Astrocyte (in vitro differentiated cells and primary cell): ENCODE measurements at regions not wholly inside any gene's neighbourhood (a gene's known extent, or its start where the extent isn't known, plus 50 kb on each side); places are given as distances from the start of the nearest gene placed in this dataset.

Experiments
- DNase-seq: peaks from one replicate; pipeline ENCODE4 v3.0.0-alpha.2; 2010; ENCODE audit warnings: low read depth
- FAIRE-seq: peaks from 2 replicates; lab custom pipeline; 2011; peaks lifted over from hg19 to GRCh38; lab: Jason Lieb, UNC
- H2AFZ ChIP-seq: 2 replicates; pipeline ENCODE4 v1.6.0; 2012; ENCODE audit warnings: low read depth, low read length, inconsistent platforms
- H3K27ac ChIP-seq: 2 replicates; pipeline ENCODE4 v1.5.1; 2011; ENCODE audit warnings: low read depth, low read length, inconsistent platforms
- H3K27me3 ChIP-seq: 2 replicates; pipeline ENCODE4 v1.6.0; 2011; ENCODE audit warnings: low read length, inconsistent platforms; ENCODE audit not compliant: insufficient read depth
- H3K36me3 ChIP-seq: 2 replicates; pipeline ENCODE4 v1.5.1; 2011; ENCODE audit warnings: low read length, inconsistent platforms; ENCODE audit not compliant: insufficient read depth
- H3K4me1 ChIP-seq: 2 replicates; pipeline ENCODE4 v1.5.1; 2011; ENCODE audit warnings: low read length, inconsistent platforms; ENCODE audit not compliant: insufficient read depth
- H3K4me2 ChIP-seq: 2 replicates; pipeline ENCODE4 v1.6.0; 2012; ENCODE audit warnings: low read length, inconsistent platforms
- H3K4me3 ChIP-seq: 2 replicates; pipeline ENCODE4 v1.5.1; 2011; ENCODE audit warnings: low read depth, mild to moderate bottlenecking, low read length, inconsistent platforms; ENCODE audit not compliant: insufficient read depth
- H3K79me2 ChIP-seq: 2 replicates; pipeline ENCODE4 v1.6.0; 2012; ENCODE audit warnings: mild to moderate bottlenecking, low read length, inconsistent platforms; ENCODE audit not compliant: insufficient read depth
- H3K9ac ChIP-seq: 2 replicates; pipeline ENCODE4 v1.6.0; 2012; ENCODE audit warnings: mild to moderate bottlenecking, low read length, inconsistent platforms
- H3K9me3 ChIP-seq: 2 replicates; pipeline ENCODE4 v1.5.1; 2012; ENCODE audit warnings: low read depth, mild to moderate bottlenecking, low read length, inconsistent platforms; ENCODE audit not compliant: insufficient read depth
- H4K20me1 ChIP-seq: 2 replicates; pipeline ENCODE4 v1.6.0; 2012; ENCODE audit warnings: low read length, inconsistent platforms; ENCODE audit not compliant: insufficient read depth
- H3K27ac Mint-ChIP-seq: one replicate; pipeline ENCODE4 v1.8.0; 2021; ENCODE audit warnings: mild to moderate bottlenecking, mixed read lengths; ENCODE audit not compliant: unreplicated experiment
- H3K27me3 Mint-ChIP-seq: one replicate; pipeline ENCODE4 v1.8.0; 2021; ENCODE audit warnings: low read depth, mixed read lengths; ENCODE audit not compliant: unreplicated experiment
- H3K36me3 Mint-ChIP-seq: one replicate; pipeline ENCODE4 v1.8.0; 2021; ENCODE audit warnings: low read depth, mixed read lengths; ENCODE audit not compliant: unreplicated experiment
- H3K4me1 Mint-ChIP-seq: one replicate; pipeline ENCODE4 v1.8.0; 2021; ENCODE audit warnings: low read depth, mixed read lengths; ENCODE audit not compliant: unreplicated experiment
- H3K4me3 Mint-ChIP-seq: one replicate; pipeline ENCODE4 v1.8.0; 2021; ENCODE audit warnings: mild to moderate bottlenecking, moderate library complexity, mixed read lengths; ENCODE audit not compliant: unreplicated experiment
- H3K9me3 Mint-ChIP-seq: one replicate; pipeline ENCODE4 v1.8.0; 2021; ENCODE audit warnings: mild to moderate bottlenecking, mixed read lengths; ENCODE audit not compliant: unreplicated experiment
- EZH2 ChIP-seq: IDR thresholded peaks from 2 replicates; pipeline ENCODE4 v1.6.1; 2012; ENCODE audit warnings: mild to moderate bottlenecking, low read length, inconsistent platforms; ENCODE audit not compliant: insufficient read depth
- TF ChIP-seq, protein P1 (sequence below): IDR thresholded peaks from 2 replicates; pipeline ENCODE4 v1.5.1; 2011; ENCODE audit warnings: low read depth, mild to moderate bottlenecking, inconsistent platforms, low read length, moderate library complexity; ENCODE audit not compliant: insufficient read depth

DNA sequence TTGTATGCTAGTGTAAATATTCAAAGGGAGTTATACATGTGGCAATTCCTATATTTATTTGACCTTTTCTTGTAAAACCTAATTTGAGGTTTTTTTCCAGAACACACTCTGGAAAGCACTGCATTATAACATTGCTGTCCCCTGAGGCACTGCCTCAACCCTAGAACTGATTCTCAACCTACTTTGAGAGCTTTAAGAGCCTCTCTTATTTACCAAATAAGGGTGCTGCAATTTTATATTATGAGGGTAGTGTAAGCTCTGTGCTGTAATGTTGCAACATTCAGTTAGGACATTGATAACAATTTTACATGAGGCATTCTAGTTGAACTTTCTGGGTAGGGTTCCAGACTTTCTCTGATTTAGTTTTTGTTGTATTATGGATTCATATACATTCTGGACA, 302.2 kb upstream of the DEPDC1 start:
- Histone ChIP-seq H3K79me2 (no peaks in the 10 kb centered on the region), H3K9ac (no peak overlapping the region), H3K4me1 (no peaks in the 10 kb centered on the region), H3K27ac (no peak overlapping the region), H3K36me3 (no peaks in the 10 kb centered on the region), H3K27me3 (no peaks in the 10 kb centered on the region), H3K9me3 (no peaks in the 10 kb centered on the region), H4K20me1 (no peaks in the 10 kb centered on the region), H2AFZ (no peak overlapping the region), H3K4me3 (no peak overlapping the region), H3K4me2 (no peak overlapping the region)
- Mint-ChIP-seq H3K36me3 (no peaks in the 10 kb centered on the region), H3K27ac (no peak overlapping the region), H3K4me3 (no peak overlapping the region), H3K9me3 (no peaks in the 10 kb centered on the region), H3K27me3 (no peaks in the 10 kb centered on the region), H3K4me1 (peaks cover 23% of the 10 kb centered on the region)
- DNase-seq (no peak), FAIRE-seq (no peak)
- TF ChIP-seq, protein P1, sequence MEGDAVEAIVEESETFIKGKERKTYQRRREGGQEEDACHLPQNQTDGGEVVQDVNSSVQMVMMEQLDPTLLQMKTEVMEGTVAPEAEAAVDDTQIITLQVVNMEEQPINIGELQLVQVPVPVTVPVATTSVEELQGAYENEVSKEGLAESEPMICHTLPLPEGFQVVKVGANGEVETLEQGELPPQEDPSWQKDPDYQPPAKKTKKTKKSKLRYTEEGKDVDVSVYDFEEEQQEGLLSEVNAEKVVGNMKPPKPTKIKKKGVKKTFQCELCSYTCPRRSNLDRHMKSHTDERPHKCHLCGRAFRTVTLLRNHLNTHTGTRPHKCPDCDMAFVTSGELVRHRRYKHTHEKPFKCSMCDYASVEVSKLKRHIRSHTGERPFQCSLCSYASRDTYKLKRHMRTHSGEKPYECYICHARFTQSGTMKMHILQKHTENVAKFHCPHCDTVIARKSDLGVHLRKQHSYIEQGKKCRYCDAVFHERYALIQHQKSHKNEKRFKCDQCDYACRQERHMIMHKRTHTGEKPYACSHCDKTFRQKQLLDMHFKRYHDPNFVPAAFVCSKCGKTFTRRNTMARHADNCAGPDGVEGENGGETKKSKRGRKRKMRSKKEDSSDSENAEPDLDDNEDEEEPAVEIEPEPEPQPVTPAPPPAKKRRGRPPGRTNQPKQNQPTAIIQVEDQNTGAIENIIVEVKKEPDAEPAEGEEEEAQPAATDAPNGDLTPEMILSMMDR, result no peak
- TF ChIP-seq EZH2, result no peak

DNA sequence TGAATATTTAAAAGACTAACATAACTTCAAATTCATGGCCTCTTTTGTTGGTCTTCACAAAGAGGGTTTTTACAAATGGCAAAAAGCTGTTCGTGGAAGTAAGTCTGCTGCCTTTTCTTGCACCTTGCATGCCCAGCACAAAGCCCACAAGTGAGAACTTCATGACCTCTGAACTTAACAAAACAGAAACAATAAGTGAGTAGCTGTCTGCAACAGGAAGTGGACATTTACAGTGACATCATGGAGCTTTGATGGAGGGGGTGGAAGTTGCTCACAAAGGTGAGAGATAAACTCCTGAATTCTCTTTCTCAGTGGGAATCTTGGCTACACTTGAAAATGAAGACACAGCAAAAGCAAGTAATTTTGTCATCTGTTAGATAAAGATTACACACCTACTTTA, 303.3 kb upstream of the DEPDC1 start:
- no peak overlapping the region for H3K4me2 ChIP-seq
- no peaks in the 10 kb centered on the region for H3K36me3 ChIP-seq
- H3K27me3 Mint-ChIP-seq, result no peaks in the 10 kb centered on the region
- H3K36me3 Mint-ChIP-seq, result no peaks in the 10 kb centered on the region
- H3K27me3 ChIP-seq, result no peaks in the 10 kb centered on the region
- H3K79me2 ChIP-seq, result no peaks in the 10 kb centered on the region
- no peak overlapping the region for H2AFZ ChIP-seq
- H4K20me1 ChIP-seq, result no peaks in the 10 kb centered on the region
- peaks cover 23% of the 10 kb centered on the region for H3K4me1 Mint-ChIP-seq
- H3K4me1 ChIP-seq, result no peaks in the 10 kb centered on the region
- no peak for TF ChIP-seq EZH2
- TF ChIP-seq, protein P1, result no peak
- DNase-seq, result no peak
- no peak overlapping the region for H3K27ac Mint-ChIP-seq
- no peak overlapping the region for H3K27ac ChIP-seq
- FAIRE-seq, result no peak
- no peak overlapping the region for H3K4me3 Mint-ChIP-seq
- H3K4me3 ChIP-seq, result no peak overlapping the region
- no peak overlapping the region for H3K9ac ChIP-seq
- no peaks in the 10 kb centered on the region for H3K9me3 ChIP-seq
- H3K9me3 Mint-ChIP-seq, result no peaks in the 10 kb centered on the region

DNA sequence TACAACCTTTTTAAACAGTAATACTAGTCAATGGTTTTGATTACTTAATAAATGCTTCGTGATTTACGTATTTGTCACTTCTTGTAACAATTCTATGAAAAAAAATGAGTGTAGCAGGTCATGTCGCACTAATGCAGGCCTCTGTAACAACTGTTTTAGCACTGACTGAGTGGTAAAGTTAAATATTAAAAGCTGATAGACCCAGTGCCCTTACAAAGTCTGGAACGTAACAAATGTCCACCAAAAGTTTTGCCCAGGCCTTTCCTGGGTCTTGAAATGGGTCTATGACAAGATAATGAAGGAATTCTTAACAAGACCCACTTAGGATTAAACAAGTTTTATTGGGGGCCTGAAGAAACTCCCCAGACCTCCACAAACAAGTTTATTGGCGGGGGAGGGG, 304.6 kb upstream of the DEPDC1 start:
- Histone ChIP-seq H3K4me3 (no peak overlapping the region), H3K36me3 (no peaks in the 10 kb centered on the region), H4K20me1 (no peaks in the 10 kb centered on the region), H3K4me1 (no peaks in the 10 kb centered on the region), H3K4me2 (no peak overlapping the region), H3K27ac (no peak overlapping the region), H3K9ac (no peak overlapping the region), H2AFZ (no peak overlapping the region), H3K27me3 (no peaks in the 10 kb centered on the region), H3K9me3 (no peaks in the 10 kb centered on the region), H3K79me2 (no peaks in the 10 kb centered on the region)
- TF ChIP-seq, protein P1, result no peak
- no peak for TF ChIP-seq EZH2
- no peak overlapping the region for H3K27ac Mint-ChIP-seq
- no peaks in the 10 kb centered on the region for H3K27me3 Mint-ChIP-seq
- no peak for DNase-seq
- H3K4me3 Mint-ChIP-seq, result no peak overlapping the region
- no peaks in the 10 kb centered on the region for H3K36me3 Mint-ChIP-seq
- FAIRE-seq, result no peak
- no peaks in the 10 kb centered on the region for H3K9me3 Mint-ChIP-seq
- peaks cover 19% of the 10 kb centered on the region for H3K4me1 Mint-ChIP-seq
